ENCODE measurements at regions not wholly inside any gene's neighbourhood (a gene's known extent, or its start where the extent isn't known, plus 50 kb on each side); places are given as distances from the start of the nearest gene placed in this dataset.
A peak's percentile ranks its signal among the peaks of the same experiment; 100 is the strongest.
"Not testable (repeated sequence)": the region's sequence is repeated elsewhere in the genome, so short reads cannot be mapped to it uniquely, and the experiment has no call there.

DNA sequence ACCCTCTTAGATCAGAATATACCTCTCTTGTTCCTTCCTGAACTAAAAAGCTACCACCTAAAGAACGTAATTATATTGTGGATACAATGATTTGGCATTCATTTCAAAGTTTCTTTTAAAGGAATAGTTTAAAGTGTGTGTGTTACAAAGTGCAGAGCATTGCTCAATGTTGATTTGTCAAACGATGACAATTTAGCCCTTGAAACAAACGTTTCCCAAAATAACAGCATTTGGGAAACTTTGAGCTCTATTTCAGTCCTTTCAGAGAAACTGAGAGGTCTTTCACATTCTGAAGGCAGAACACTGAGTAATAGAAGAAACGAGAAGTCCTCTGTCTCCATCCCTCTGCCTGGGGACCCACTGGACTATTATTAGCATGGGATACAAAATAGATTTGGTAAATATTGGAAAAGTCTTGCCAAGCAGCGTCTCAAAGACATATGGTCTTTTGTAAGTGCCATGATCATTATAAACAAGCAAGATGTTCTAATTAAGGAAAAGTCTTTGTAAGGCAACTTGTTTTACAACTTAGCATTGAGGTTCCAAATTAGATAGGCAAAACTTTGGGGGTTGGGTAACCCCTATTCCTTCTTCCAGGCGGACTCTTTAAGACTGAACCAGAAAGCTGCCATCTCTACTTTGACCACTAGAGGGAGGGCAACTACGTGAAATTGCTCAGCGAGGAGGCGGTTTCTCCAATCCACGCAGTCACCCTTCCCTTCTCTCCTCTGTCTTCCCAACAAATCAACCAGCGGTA, 208.8 kb downstream of the RNF144B start:
- peak; percentile 13 for DNase-seq (ENCODE audit: low read depth)

DNA sequence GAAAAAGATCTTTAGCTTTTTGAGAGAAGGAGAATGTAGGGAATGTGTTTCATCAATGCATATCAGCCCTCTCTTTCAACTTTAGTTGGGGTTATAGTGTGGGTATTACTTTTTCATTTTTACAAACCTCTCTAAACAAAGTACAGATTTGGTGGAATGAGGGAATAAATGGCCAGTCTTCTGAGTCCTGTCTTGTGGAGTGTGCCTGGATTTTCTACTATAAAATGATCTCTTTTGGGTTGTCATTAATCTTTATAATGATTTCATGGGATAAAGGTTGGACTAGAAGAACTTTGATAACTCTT, 209.3 kb downstream of the RNF144B start:
- no peak for DNase-seq (ENCODE audit: low read depth)

DNA sequence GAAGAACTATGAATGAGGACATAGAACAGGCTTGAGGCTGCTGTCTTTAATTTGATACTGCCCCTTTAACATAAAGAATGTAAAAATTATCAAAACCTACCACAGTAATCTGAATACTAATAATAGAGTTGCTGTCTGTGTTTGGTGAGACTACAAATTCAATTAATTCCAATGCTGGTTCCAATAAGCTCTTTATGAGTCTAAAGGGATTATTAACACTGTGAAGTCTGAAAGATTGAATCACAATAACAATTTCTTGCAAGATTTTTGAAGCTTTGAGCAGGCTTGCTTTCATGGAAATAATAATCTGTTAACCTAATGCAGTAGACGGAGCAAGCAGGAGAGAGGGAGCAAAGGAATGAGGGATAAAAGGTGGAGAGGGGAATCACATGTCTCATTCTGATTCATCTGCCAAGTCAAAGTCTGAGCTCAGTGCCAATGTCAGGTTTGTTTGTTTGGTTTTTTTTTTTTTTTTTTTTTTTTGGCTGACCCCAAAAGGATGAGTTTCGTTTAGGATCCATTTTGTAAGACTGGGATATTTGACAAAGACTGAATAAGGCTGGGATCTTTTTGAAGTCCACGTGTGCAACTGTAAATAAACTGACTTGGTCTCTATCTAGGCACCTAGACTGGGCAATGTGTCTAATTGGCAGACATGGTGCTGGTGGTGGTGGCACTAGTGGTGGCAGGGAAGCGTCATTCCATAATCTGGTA, 211.6 kb downstream of the RNF144B start:
- no peak for DNase-seq (ENCODE audit: low read depth)

DNA sequence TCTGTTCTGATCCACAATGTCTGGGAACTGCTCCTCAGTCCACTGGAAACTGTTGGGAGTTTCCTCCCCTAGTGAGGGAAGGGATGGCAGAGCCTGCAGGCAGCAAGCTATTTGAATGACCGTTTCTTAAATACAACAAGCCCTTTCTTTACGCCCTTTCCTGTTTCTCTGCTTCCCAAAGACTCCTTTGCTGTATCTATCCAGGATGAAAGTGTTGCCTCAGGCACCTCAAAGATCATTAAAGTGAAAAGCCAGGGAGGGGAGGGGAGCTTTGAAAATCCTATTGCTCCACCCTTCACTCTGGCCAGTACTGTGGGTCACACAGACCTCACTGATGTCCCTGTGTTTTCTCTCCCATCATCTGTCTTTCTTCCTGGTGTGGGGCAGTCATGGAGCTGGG, 213.1 kb downstream of the RNF144B start:
- no peak for DNase-seq (ENCODE audit: low read depth)

DNA sequence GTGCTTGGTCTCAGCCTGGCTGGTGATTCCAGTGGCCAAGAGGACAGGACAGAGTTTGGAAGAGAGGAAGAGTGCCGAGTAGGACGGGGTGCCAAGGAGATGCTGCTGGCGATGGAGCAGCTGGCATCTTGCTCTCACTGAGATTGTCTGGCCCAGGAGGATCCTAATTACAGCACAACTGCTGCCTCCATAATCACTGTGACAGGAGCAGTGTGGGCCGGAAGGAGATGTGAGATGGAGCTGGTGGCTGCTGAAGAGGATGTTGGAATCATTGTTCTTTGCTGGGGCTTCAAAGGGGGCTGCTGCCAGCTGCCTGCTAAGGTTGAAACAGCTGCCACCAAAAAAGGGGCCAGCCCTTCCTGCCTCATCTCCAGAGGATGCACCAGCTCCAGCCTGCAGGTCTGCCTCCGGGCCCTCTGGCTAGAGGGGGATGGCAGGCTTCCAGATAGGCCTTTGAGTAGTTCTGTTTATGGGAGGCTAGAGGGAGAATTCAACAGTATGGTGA, 214.4 kb downstream of the RNF144B start:
- DNase-seq (ENCODE audit: low read depth), result no peak

DNA sequence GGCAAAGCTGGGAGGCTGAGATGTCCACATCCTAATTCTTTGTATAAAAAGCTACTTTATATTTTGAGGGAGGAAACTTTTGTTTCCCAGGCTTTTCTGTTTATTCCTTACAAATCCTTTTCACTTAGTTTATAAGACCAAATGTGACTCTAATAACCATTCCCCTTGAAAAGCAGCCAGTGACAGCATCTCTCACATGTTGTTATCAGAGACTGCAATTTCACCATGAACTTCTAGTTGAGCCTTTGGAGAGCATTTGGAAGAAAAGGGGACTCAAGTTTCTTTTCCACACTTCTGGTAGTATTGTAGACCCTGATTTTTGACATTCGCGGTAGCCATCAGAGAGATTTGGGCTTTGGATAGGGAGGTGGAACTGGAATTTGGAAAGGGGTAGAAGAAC, 215.8 kb downstream of the RNF144B start:
- no peak for DNase-seq (ENCODE audit: low read depth)

DNA sequence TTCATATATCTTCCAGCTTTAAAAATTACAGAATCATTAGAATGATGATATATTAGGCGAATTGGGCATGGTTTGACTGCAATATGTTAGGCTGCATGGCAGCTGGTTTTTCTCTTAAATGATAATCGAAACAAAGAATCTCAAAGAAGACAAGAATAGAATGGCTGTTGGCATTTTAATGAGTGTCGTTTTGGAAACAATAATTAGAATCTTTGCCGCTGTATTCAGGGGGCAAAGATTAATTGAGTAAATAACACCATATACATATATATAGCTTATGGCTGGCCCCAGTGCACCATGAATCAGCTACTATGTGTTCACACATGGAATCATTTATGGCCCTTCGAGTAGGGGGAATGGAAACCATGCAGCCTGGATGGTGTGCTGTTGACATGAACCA, 216.2 kb downstream of the RNF144B start:
- DNase-seq (ENCODE audit: low read depth), result no peak

DNA sequence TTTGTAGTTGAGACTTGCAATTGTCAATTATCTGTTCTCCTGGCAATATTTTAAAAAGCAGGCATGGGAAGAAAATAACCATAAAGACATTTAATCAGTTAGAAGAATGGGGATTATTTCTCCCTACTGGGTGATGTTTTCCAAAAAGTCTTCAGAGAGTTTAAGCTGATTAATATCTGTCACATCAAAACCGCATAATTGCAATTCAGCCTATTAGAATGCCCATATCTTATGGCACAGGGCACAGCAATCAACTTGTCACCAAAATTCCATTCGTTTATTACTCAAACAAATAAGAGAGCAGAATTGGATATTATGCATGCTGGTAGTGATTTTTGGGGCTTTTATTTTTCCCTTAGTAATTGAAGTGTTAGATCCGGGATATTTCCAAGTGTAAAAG, 218.7 kb downstream of the RNF144B start:
- DNase-seq (ENCODE audit: low read depth), result no peak

DNA sequence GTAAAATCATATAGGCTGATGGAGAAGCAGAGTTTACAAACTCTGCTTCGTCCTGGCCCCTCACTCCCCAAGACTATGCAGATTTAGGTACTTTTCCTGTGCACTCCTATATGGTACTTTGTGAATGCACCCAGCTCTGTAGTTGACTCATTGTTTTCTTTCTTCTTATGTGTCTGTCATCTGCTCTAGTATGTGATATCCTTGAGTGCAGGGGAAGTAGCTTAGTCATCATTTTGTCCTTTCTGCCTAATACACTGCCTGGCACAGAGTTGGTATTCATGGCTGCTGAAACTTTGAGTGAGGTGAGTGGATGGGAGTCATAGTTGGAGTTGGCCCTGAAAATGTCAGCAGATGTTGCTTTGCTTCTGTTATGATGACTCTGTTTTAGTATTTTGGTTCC, 222.6 kb downstream of the RNF144B start:
- DNase-seq (ENCODE audit: low read depth), result no peak

DNA sequence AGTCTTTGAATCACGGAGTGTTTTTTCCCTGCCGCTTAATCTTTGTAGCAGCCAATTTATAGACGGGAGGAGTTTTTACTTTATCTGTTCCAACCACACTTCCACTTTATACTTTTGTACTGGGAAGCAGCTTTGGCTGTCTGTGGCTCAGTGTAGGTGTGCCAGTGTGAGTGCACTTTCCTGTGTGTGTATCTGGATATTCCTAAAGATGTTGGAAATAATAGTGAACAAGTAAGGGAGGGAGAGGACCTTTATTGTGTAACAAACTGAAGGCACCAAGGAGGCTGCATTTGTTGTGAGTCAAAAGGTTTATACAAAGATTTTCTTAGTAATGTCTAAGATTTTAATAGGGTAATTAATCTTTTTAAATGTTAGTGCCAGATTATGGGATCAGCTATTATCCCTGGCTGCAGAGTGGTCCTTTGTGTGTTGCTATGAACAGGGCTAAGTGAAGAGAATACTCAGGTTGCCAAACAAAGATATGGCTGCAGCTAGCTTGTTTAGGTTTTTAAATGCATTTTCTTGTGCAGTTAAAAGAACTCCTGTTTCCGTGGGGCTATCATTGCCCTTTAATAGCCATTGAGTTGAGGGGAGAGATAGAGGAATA, 226.3 kb downstream of the RNF144B start:
- DNase-seq (ENCODE audit: low read depth), result no peak

DNA sequence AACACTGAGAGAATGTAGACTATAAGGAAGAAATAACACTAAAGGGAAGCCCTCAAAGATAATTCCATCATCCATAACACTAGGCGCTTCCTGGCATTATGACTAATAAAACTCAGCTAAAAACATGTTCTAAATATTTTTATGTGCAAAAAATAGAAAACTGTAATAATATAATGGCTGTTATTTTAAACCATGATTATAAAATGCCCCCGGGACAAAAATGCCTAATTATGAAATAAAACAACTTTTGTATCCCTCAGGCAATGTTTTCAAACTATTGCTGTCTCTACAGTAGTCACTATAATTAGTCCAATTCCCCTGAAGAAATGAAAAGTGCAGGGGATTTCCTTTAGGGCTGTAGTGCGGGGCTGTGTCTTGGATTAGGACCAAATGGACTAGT, 242.4 kb downstream of the RNF144B start:
- no peak for DNase-seq (ENCODE audit: low read depth)

DNA sequence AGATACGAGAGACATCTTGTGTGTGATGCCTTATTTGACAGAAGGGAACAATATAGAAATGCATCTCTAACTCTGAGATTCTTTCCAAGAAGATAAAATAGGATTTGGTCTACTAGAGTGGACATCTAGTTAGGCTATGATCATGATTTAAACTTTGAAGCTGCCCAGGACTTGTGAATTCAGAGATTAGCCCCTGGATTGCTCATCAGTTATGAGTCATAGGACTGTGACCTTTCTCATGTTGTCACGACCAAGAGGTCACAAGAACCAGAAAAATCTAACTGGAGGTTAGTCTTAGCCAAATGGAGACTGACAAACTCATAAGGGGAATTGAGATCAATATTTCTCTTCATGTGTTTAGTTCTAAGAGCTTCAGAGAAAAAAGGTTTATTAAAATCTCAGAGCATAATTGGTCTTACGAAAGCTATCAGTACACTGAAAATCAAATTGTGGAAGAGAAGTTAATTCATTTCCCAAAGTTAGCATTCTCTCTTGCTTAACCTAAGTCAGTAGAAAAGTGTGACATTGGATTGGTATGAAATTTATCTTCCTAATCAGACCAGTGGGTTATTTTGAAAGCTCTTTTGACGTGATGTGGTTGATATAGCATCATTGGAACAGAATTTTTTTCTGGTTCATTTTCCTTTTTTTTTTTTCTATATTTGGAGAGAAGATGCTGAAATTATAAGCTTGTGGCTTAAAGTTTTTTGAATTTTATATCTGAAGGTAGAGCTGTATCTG, 245.7 kb downstream of the RNF144B start:
- DNase-seq (ENCODE audit: low read depth), result no peak

DNA sequence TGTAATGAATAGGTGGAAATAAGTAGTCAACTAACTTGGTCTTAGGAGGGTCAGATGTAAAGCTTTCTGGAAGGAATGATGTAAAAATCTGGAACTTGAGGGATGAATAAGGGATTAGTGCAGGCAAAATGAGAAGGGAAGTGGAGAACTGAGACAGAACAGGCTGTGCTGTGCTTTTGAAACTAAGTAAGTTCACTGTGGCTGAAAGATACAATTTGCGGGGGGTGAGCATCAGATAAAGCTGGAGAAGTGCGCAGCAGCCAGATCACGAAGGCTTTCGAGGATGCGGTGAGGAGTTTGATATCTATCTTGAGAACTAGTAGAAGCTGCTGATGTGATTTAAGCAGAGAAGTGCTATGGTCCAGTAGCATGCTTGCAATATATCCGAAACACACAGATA, 247.8 kb downstream of the RNF144B start:
- DNase-seq (ENCODE audit: low read depth), result no peak

DNA sequence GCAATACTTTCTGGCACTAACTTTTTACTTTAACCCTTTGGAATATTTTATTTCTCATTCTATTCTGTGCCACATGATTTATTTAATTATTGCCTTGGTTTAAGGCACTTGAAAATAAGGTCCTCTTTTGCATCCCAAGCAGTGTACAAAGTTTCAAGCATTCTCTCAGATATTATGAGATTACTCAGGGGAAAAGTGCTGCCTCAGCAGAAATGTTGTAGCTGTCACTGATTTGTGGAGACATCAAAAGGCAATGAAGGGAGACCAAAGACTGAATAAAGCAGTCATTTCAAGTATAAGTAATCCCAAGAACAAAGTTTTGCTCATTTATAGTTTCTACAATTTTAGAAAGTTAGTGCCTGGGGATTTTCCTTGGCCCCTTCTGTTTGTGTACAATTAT, 253.0 kb downstream of the RNF144B start:
- DNase-seq (ENCODE audit: low read depth), result no peak

DNA sequence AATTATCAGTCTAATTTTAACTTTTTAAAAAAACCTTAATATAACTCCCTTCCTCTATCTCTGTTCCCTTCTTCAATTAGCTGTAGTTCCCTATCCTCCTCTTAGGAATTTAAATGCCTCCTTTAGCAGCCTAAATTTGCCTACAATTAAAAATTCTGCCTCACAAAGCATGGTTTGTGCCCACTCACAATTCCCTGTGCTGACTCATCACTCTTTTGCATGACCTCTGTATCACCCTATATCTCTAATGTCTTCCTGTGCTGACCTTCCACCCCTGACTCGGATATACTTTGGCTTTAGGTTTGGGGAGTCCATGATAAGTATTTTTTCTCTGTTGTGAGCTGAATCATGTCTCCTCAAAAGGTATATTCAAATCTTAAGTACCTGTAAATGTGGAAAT, 253.6 kb downstream of the RNF144B start:
- no peak for DNase-seq (ENCODE audit: low read depth)

DNA sequence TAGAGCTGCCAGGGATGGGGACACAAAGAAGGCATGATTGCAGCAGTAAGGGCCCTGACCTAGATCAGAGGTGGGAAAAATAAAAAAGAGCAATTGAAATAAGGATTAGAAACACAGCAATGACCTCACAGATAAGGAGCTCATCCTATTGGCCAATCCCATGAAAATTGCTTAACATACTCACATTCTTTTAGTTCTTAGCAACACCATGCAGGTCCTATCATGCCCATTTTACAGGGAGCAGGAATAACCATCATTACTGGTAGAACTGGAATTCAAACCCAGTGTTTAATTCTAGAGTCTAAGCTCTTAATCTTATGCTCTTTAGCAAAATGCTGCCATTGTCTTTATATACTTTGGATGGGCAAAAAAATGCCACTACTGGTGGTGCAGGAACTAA, 267.7 kb downstream of the RNF144B start:
- DNase-seq (ENCODE audit: low read depth), result no peak

DNA sequence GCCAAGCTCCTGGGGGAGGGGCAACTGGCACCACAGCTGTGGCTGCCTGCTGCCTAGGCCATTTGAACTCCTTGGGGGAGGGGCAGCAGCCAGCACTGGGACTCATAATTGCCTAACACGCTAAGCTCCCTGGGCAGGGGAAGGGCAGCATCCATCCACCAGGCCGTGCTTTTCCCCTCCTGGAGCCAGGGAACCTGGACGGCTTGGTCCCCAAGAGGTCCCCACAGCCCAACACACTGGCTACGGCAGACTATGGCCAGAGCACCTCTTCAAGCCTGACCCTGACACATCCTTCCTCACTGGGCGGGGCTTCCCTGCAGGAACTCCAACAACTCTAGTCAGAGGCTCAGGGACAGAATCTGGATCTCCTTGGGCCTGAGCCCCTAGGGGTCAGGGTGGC, 269.4 kb downstream of the RNF144B start:
- no peak for DNase-seq (ENCODE audit: low read depth)

DNA sequence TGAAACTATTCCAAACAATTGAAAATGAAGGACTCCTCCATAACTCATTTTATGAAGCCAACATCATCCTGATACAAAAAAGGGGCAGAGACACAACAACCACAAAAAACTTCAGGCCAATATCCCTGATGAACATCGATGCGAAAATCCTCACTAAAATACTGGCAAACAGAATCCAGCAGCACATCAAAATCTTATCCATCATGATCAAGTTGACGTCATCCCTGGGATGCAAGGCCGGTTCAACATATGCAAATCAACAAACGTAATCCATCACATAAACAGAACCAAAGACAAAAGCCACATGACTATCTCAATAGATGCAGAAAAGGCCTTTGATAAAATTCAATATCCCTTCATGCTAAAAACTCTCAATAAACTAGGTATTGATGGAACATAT, 272.8 kb downstream of the RNF144B start:
- DNase-seq (ENCODE audit: low read depth), result not testable (repeated sequence)

DNA sequence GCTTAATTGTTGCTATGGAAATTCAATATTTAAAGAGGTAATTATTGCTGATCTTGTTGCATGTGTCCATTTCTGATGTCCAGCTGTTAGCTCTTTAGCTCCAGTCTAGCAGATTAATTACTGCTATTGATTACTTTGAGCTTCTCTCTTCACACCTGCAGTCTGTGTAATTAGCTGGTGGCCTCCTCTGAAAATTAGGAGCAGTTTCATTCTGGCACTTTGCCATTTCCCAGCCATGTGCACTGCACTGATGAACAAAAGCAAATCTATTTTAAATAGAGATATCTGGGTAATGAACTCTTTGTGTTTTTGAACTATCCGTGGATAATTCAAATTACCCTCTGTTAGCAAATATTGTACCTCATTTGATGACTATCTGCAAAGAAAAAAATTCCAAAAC, 275.9 kb downstream of the RNF144B start:
- DNase-seq (ENCODE audit: low read depth), result no peak

DNA sequence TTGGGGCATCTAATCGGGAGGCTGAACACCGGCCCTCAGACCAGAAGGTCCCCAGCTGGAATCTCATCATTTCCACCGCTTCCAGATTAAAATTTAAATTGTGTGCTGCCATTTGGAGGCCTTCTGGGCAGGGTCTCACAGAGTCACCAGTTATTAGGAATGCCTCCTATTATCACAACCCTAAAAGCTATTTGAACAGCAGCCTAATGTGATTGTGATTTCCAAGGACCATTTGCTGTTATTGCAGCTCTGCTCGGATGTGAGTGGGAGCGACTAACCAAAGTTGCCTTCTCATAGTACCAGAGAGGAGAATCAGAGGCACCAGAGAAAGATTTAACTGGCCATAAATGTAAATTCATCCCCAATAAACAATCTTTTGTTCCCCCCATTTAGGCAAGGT, 277.3 kb downstream of the RNF144B start:
- no peak for DNase-seq (ENCODE audit: low read depth)

DNA sequence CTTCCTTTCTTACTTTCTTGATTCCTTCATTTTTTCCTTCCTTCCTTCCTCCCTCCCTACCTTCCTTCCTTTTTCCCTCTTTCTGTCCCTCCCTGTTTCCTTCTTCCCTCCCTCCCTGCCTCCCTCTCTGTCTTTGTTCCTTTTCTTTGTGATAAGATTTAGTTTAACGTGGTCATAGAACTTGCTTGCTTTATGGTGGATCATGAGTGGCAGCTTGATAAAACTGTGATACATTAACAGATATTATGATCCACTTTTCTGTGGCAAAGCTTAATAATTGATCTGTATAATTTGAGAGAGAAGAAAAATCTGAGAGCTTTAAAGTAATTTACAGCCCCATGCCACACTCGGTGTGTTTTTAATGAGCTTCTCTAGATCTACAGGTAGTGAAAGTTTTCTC, 280.5 kb downstream of the RNF144B start:
- no peak for DNase-seq (ENCODE audit: low read depth)

DNA sequence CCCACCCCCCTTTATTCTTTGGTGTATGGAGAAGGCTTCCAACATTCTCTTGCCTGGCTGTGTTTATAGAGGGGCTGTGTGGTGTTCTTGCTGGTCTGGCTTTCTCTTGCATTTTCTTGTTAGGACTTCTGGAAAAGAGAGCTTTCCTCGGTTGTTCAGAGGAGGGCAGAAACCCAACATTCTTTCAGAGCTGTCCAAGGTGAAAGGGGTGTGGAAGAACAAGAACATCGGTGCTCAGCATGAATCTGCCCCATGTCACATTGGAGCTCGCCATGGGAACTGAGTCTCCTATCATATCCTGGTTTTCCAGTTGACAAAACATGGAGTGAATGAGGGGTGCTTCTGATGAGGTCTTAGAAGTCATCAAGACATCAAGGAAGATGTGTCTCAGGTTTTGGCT, 281.8 kb downstream of the RNF144B start:
- DNase-seq (ENCODE audit: low read depth), result no peak

DNA sequence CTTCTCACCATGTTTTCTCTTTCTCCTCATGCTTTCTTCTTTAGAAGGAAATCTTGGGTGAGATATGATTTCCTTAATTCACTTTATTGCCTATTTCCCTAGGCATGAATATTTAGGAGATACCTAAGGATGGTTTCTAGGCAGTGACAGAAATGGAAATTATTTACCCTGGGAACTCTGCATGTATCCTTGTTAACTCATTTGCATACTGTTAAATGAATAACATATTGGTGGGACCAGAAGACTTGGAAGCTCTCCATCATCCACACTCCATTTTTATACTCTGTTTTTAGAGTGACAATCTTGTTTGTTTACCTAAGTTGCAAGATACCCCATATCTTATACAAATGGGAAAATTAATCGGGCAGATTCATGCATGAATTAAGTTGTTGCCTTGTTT, 285.7 kb downstream of the RNF144B start:
- DNase-seq (ENCODE audit: low read depth), result no peak
